GM23248 (cell line): ENCODE measurements at regions not wholly inside any gene's neighbourhood (a gene's known extent, or its start where the extent isn't known, plus 50 kb on each side); places are given as distances from the start of the nearest gene placed in this dataset.

Source experiments
- DNase-seq: peaks from one replicate; pipeline ENCODE4 v3.0.0-alpha.2; 2015
- H2AFZ ChIP-seq: fragments of 200-600 bp; sonication (generic); 2 replicates; pipeline ENCODE4 v1.6.1; 2016; ENCODE audit warnings: antibody characterized with exemption
- H3F3A ChIP-seq: fragments of 200-600 bp; sonication (generic); 2 replicates; pipeline ENCODE4 v1.6.1; 2016; ENCODE audit warnings: mild to moderate bottlenecking, antibody characterized with exemption, mixed run types; ENCODE audit not compliant: insufficient read depth
- H3K27ac ChIP-seq: fragments of 200-600 bp; sonication (generic); 2 replicates; pipeline ENCODE4 v1.5.1; 2016; ENCODE audit warnings: mild to moderate bottlenecking
- H3K27me3 ChIP-seq: fragments of 200-600 bp; sonication (generic); replicated peaks from 2 replicates; pipeline ENCODE4 v1.6.1; 2016; ENCODE audit warnings: mild to moderate bottlenecking; ENCODE audit not compliant: insufficient read depth
- H3K36me3 ChIP-seq: fragments of 200-600 bp; sonication (generic); 2 replicates; pipeline ENCODE4 v1.6.1; 2016; ENCODE audit warnings: low read depth, mild to moderate bottlenecking
- H3K4me1 ChIP-seq: fragments of 200-600 bp; sonication (generic); 2 replicates; pipeline ENCODE4 v1.6.1; 2016; ENCODE audit warnings: mild to moderate bottlenecking; ENCODE audit not compliant: insufficient read depth
- H3K4me2 ChIP-seq: fragments of 200-600 bp; sonication (generic); one replicate; pipeline ENCODE4 v1.6.1; 2016; ENCODE audit warnings: mild to moderate bottlenecking; ENCODE audit not compliant: unreplicated experiment
- H3K4me3 ChIP-seq: fragments of 200-600 bp; sonication (generic); 2 replicates; pipeline ENCODE4 v1.5.1; 2016; ENCODE audit warnings: mild to moderate bottlenecking
- H3K79me2 ChIP-seq: fragments of 200-600 bp; sonication (generic); 2 replicates; pipeline ENCODE4 v1.6.1; 2016; ENCODE audit warnings: mild to moderate bottlenecking; ENCODE audit not compliant: insufficient read depth
- H3K9ac ChIP-seq: fragments of 200-600 bp; sonication (generic); 2 replicates; pipeline ENCODE4 v1.6.1; 2016; ENCODE audit warnings: mild to moderate bottlenecking
- H3K9me2 ChIP-seq: fragments of 200-600 bp; sonication (generic); 2 replicates; pipeline ENCODE4 v1.6.1; 2016; ENCODE audit warnings: mixed run types, mild to moderate bottlenecking, moderate library complexity; ENCODE audit not compliant: insufficient read depth
- H3K9me3 ChIP-seq: fragments of 200-600 bp; sonication (generic); one replicate; pipeline ENCODE4 v1.6.1; 2017; ENCODE audit warnings: low read depth
- H4K20me1 ChIP-seq: fragments of 200-600 bp; sonication (generic); 2 replicates; pipeline ENCODE4 v1.6.0; 2016; ENCODE audit not compliant: insufficient read depth
- EZH2 ChIP-seq: fragments of 200-600 bp; sonication (generic); IDR thresholded peaks from 2 replicates; pipeline ENCODE4 v1.6.1; 2018; ENCODE audit warnings: antibody characterized with exemption, mild to moderate bottlenecking; ENCODE audit not compliant: insufficient read depth, poor library complexity, severe bottlenecking
- EZH2phosphoT487 ChIP-seq: fragments of 200-600 bp; sonication (generic); IDR thresholded peaks from 2 replicates; pipeline ENCODE4 v1.6.1; 2018; ENCODE audit warnings: antibody characterized with exemption, moderate library complexity, mild to moderate bottlenecking, low read depth; ENCODE audit not compliant: insufficient read depth
- WGBS, 2 experiments: methylation state at CpG; one replicate each; pipeline ENCODE4 v1.1.6; 2015 to 2017; ENCODE audit warnings: low lambda C conversion rate in 2 of 2, low coverage in 1 of 2; ENCODE audit errors: missing lambda C conversion rate in 2 of 2; 5-methylcytosine and 5-hydroxymethylcytosine counted together
- in situ Hi-C: fragments of 300-500 bp; cut with MboI; formaldehyde crosslinking; loops from 2 replicates; pipeline ENCODE4 v1.15.0; 2020

- 94% methylated on average over 5 of the region's 5 CpGs for WGBS, 2 experiments
- peaks cover 6% of the 10 kb centered on the region for H3K4me1 ChIP-seq
- DNase-seq = no peak
- no peaks in the 10 kb centered on the region for H3K9me2 ChIP-seq
- H3K4me2 ChIP-seq = no peak overlapping the region
- H3K79me2 ChIP-seq = no peaks in the 10 kb centered on the region
- no peak overlapping the region for H3K9ac ChIP-seq
- no peak overlapping the region for H3K27ac ChIP-seq
- H3K36me3 ChIP-seq = no peaks in the 10 kb centered on the region
- H4K20me1 ChIP-seq = no peaks in the 10 kb centered on the region
- H3F3A ChIP-seq = no peaks in the 10 kb centered on the region
- no peaks in the 10 kb centered on the region for H3K9me3 ChIP-seq
- H3K27me3 ChIP-seq = no peaks in the 10 kb centered on the region
- H3K4me3 ChIP-seq = no peak overlapping the region
- no peak for TF ChIP-seq EZH2
- no peak for TF ChIP-seq EZH2phosphoT487
- in situ Hi-C loops = no loop called here
- no peak overlapping the region for H2AFZ ChIP-seq
Measured at GRCh38 chr7:17440831-17441230, 142.4 kb downstream of the AHR start.

GRCh38 chr7:17441557-17441956 lies 143.1 kb downstream of the AHR start:
- H3K36me3 ChIP-seq = no peaks in the 10 kb centered on the region
- H3K9me2 ChIP-seq = no peaks in the 10 kb centered on the region
- H3F3A ChIP-seq = no peaks in the 10 kb centered on the region
- no peaks in the 10 kb centered on the region for H3K27me3 ChIP-seq
- TF ChIP-seq EZH2phosphoT487 = no peak
- TF ChIP-seq EZH2 = no peak
- H4K20me1 ChIP-seq = no peaks in the 10 kb centered on the region
- no peak overlapping the region for H2AFZ ChIP-seq
- no peak overlapping the region for H3K9ac ChIP-seq
- no peak overlapping the region for H3K27ac ChIP-seq
- in situ Hi-C loops = no loop called here
- H3K79me2 ChIP-seq = no peaks in the 10 kb centered on the region
- no peak overlapping the region for H3K4me3 ChIP-seq
- DNase-seq = no peak
- no peak overlapping the region for H3K4me2 ChIP-seq
- no peaks in the 10 kb centered on the region for H3K9me3 ChIP-seq
- H3K4me1 ChIP-seq = peaks cover 6% of the 10 kb centered on the region

GRCh38 chr7:17444151-17444550 lies 145.7 kb downstream of the AHR start:
- H4K20me1 ChIP-seq = no peaks in the 10 kb centered on the region
- no peaks in the 10 kb centered on the region for H3K9me2 ChIP-seq
- no peaks in the 10 kb centered on the region for H3K27me3 ChIP-seq
- no peak overlapping the region for H3K4me3 ChIP-seq
- H2AFZ ChIP-seq = no peak overlapping the region
- H3K9me3 ChIP-seq = peaks cover 5% of the 10 kb centered on the region
- no peak overlapping the region for H3K9ac ChIP-seq
- 98 to 100% methylated on average over 2 of the region's 2 CpGs for WGBS, 2 experiments
- no peak for DNase-seq
- H3K4me2 ChIP-seq = no peak overlapping the region
- TF ChIP-seq EZH2phosphoT487 = no peak
- TF ChIP-seq EZH2 = no peak
- no peaks in the 10 kb centered on the region for H3K36me3 ChIP-seq
- in situ Hi-C loops = no loop called here
- no peak overlapping the region for H3K27ac ChIP-seq
- peaks cover 6% of the 10 kb centered on the region for H3K4me1 ChIP-seq
- H3F3A ChIP-seq = no peaks in the 10 kb centered on the region
- H3K79me2 ChIP-seq = no peaks in the 10 kb centered on the region

GRCh38 chr7:17444673-17445072 lies 146.2 kb downstream of the AHR start:
- H3K4me2 ChIP-seq = no peak overlapping the region
- in situ Hi-C loops = no loop called here
- DNase-seq = peak; percentile 26

GRCh38 chr7:17446340-17446739 lies 147.9 kb downstream of the AHR start:
- no peak for TF ChIP-seq EZH2phosphoT487
- no peak for TF ChIP-seq EZH2
- no peaks in the 10 kb centered on the region for H4K20me1 ChIP-seq
- H3K4me3 ChIP-seq = no peak overlapping the region
- H3K9me3 ChIP-seq = peaks cover 5% of the 10 kb centered on the region
- H3K9me2 ChIP-seq = no peaks in the 10 kb centered on the region
- H3K36me3 ChIP-seq = no peaks in the 10 kb centered on the region
- peaks cover 6% of the 10 kb centered on the region for H3K4me1 ChIP-seq
- H3K4me2 ChIP-seq = no peak overlapping the region
- WGBS, 2 experiments = 50 to 53% methylated on average over 4 of the region's 4 CpGs
- no peak overlapping the region for H2AFZ ChIP-seq
- DNase-seq = no peak
- H3K9ac ChIP-seq = no peak overlapping the region
- in situ Hi-C loops = no loop called here
- no peaks in the 10 kb centered on the region for H3F3A ChIP-seq
- no peaks in the 10 kb centered on the region for H3K27me3 ChIP-seq
- H3K79me2 ChIP-seq = no peaks in the 10 kb centered on the region
- H3K27ac ChIP-seq = no peak overlapping the region

More at GRCh38 chr7:17444673-17445072, 146.2 kb downstream of the AHR start:
- Histone ChIP-seq H4K20me1 (no peaks in the 10 kb centered on the region), H3K36me3 (no peaks in the 10 kb centered on the region), H3K4me1 (peaks cover 6% of the 10 kb centered on the region), H3K27ac (no peak overlapping the region), H3K4me3 (no peak overlapping the region), H2AFZ (no peak overlapping the region), H3F3A (no peaks in the 10 kb centered on the region), H3K79me2 (no peaks in the 10 kb centered on the region), H3K9me2 (no peaks in the 10 kb centered on the region), H3K9ac (no peak overlapping the region), H3K9me3 (peaks cover 5% of the 10 kb centered on the region), H3K27me3 (no peaks in the 10 kb centered on the region)
- TF ChIP-seq EZH2phosphoT487 = no peak
- no peak for TF ChIP-seq EZH2
- WGBS, 2 experiments = 32 to 54% methylated on average over 1 of the region's 1 CpG
